AG04449 (cell line): ENCODE measurements at regions not wholly inside any gene's neighbourhood (a gene's known extent, or its start where the extent isn't known, plus 50 kb on each side); places are given as distances from the start of the nearest gene placed in this dataset.

ENCODE experiments used
- CTCF ChIA-PET: fragments of 350-600 bp; formaldehyde crosslinking; extraction: SDS; loops from one replicate; lab custom pipeline; 2021; ENCODE audit warnings: antibody characterized with exemption; lab: Yijun Ruan, JAX
- POLR2A ChIA-PET: fragments of 400-600, 350-600 bp; formaldehyde crosslinking; extraction: SDS; loops from one replicate; lab custom pipeline; 2020; ENCODE audit warnings: antibody characterized with exemption, inconsistent platforms; lab: Yijun Ruan, JAX
- DNase-seq: peaks from one replicate; pipeline ENCODE4 v3.0.0-alpha.2; 2010; ENCODE audit warnings: low read depth, low spot score
- H3K4me3 ChIP-seq: 2 replicates; pipeline ENCODE4 v1.5.1; 2011; ENCODE audit warnings: low read depth, mild to moderate bottlenecking, control low read depth, low read length
- TF ChIP-seq, protein P1 (sequence below): IDR thresholded peaks from one replicate; pipeline ENCODE4 v1.5.1; 2011; ENCODE audit warnings: mild to moderate bottlenecking, moderate library complexity, low read length, control low read depth, inconsistent platforms; ENCODE audit not compliant: insufficient read depth; ENCODE audit errors: missing control alignments

DNA sequence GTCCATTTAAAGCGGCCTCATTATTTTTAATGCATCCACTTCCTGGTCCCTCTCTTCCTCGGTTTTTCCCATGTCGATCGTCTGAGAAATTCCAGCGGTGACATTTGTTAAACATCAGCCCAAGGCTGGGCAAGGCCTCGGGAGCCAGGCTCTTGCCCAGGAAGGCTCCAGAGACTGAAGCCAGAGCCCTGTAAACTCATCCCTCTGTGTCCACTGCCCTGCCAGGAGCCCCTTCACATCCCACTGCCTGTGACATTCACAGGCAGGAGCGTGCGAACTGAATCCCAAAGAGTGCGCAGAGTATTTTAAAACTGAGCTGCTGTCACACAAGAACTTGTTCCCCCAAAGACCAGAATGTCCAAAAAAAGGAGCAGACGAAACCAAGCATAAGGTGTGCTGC is 56.5 kb upstream of the ANO1 start:
- CTCF ChIA-PET, result no interaction called here

DNA sequence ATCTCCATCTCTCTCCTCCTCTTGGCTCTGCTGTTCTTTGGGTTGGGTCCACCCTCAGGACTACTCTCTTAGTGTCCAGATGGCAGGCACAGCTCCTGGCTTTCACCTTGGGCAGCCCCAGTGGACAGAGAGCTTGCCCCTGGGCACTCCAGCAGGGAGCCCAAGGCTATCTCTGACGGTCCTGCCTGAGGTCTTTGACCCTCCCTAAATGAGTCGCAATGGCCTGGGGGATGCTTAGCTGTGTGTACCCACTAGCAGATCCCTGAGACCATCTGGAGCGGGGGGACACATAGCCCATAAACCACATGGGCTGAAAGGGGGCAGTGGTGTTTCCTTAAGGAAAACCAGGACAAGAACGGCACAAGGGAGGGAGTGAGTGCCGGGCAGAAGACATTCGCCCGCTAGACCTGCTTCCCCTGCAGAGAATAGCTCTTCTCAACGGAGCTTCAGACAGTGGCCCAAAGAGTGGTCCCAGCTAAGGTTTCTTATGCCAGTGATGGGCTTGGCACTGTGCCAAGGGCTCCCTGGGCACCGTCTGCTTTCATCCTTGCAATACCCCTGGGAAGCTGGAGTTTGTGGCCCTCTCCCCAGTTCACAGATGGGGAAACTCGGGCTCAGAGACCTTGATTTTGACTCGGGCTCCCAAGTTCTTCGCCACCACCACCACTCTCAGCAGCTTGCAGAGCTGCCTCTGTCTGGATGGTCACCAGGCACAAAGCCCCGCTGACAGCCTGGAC is 53.9 kb upstream of the ANO1 start:
- DNase-seq, result no peak
- POLR2A ChIA-PET, result no interaction called here
- CTCF ChIA-PET, result no interaction called here
- TF ChIP-seq, protein P1, sequence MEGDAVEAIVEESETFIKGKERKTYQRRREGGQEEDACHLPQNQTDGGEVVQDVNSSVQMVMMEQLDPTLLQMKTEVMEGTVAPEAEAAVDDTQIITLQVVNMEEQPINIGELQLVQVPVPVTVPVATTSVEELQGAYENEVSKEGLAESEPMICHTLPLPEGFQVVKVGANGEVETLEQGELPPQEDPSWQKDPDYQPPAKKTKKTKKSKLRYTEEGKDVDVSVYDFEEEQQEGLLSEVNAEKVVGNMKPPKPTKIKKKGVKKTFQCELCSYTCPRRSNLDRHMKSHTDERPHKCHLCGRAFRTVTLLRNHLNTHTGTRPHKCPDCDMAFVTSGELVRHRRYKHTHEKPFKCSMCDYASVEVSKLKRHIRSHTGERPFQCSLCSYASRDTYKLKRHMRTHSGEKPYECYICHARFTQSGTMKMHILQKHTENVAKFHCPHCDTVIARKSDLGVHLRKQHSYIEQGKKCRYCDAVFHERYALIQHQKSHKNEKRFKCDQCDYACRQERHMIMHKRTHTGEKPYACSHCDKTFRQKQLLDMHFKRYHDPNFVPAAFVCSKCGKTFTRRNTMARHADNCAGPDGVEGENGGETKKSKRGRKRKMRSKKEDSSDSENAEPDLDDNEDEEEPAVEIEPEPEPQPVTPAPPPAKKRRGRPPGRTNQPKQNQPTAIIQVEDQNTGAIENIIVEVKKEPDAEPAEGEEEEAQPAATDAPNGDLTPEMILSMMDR, result no peak
- H3K4me3 ChIP-seq, result no peak overlapping the region

More for the DNA sequence above, 56.5 kb upstream of the ANO1 start:
- no peak for DNase-seq
- POLR2A ChIA-PET, result no interaction called here
- no peak overlapping the region for H3K4me3 ChIP-seq
- TF ChIP-seq, protein P1, result no peak

DNA sequence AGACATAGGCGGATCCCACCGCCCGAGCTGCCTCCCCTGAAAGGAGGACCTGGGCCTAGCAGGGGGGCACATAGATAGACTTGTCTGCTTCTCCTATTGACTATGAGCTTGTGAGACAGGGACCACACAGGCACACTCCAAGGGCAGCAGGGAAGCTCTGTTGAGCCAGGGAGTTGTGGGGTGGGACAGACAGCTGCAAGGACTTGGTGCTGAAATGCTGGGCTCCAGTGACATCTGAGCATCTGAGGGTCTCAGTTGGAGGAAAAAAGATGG is 53.4 kb upstream of the ANO1 start:
- H3K4me3 ChIP-seq, result no peak overlapping the region
- ChIA-PET CTCF (no interaction called here), POLR2A (no interaction called here)
- TF ChIP-seq, protein P1, result no peak
- no peak for DNase-seq

DNA sequence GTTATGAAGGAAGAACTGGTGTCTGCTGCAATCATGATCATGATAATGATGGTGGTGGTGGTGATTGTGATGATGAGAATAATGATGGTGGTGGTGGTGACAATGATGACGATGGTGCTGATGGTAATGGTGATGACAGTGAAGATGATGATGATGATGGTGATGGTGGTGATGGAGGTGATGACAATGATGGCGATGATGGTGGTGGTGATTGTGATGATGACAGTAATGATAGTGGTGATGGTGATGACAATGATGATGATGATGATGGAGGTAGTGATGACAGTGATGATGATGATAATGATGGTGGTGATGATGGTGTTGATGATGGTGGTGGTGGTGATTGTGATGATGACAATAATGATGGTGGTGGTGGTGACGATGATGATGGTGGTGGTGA is 52.8 kb upstream of the ANO1 start:
- ChIA-PET CTCF (no interaction called here), POLR2A (no interaction called here)
- no peak for DNase-seq
- H3K4me3 ChIP-seq, result no peak overlapping the region
- TF ChIP-seq, protein P1, result no peak

DNA sequence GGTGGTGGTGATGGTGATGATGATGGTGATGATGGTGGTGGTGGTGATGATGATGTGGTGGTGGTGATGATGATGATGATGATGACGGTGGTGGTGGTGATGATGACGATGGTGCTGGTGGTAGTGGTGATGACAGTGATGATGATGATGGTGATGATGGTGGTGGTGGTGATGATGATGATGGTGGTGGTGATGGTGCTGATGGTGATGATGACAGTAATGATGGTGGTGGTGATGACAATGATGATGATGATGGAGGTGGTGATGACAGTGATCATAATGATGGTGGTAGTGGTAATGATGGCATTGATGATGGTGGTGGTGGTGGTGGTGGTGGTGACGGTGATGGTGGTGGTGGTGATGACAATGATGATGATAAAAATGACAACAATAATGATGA is 52.1 kb upstream of the ANO1 start:
- ChIA-PET CTCF (no interaction called here), POLR2A (no interaction called here)
- no peak overlapping the region for H3K4me3 ChIP-seq
- TF ChIP-seq, protein P1, result no peak
- no peak for DNase-seq

DNA sequence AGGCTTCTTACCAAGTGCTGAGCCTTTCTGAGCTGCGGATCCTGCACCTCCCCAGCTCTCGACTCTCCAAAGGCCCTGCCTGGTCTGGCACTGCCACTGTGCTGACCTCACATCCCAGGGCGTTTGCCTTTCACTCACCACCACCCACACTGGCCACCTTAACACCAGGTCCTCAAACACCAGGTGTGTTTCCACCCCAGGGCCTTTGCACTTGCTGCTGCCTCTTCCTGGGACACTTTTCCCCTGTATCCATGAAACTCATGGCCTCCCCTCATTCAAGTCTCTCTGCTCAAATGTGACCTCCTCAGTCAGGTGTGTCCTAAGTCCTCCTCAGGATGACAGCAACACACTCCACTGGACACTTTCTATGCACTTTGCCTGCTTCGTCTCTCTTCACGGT is 51.4 kb upstream of the ANO1 start:
- TF ChIP-seq, protein P1, result no peak
- ChIA-PET POLR2A (no interaction called here), CTCF (no interaction called here)
- DNase-seq, result no peak
- no peak overlapping the region for H3K4me3 ChIP-seq
